ENCODE measurements at regions not wholly inside any gene's neighbourhood (a gene's known extent, or its start where the extent isn't known, plus 50 kb on each side); places are given as distances from the start of the nearest gene placed in this dataset.

GRCh38 chr7:68911754-68912153 is 686.5 kb upstream of the AUTS2 start:
- TF ChIP-seq EZH2 (IDR thresholded peaks at IDR 0.05; ENCODE audit: borderline replicate concordance, low read depth, low read length, poor library complexity, severe bottlenecking) (no peak), CTCF (conservative IDR thresholded peaks at IDR 0.05; ENCODE audit: low read depth, low read length) (no peak)

Data from A673 (cell line).